HG02938 (cell line): ENCODE measurements at regions not wholly inside any gene's neighbourhood (a gene's known extent, or its start where the extent isn't known, plus 50 kb on each side); places are given as distances from the start of the nearest gene placed in this dataset.

Experiments used
- ATAC-seq: cut with Tn5 transposase; IDR thresholded peaks from one replicate; pipeline ENCODE4 v1.9.1; 2021; ENCODE audit warnings: mild to moderate bottlenecking, moderate library complexity; ENCODE audit not compliant: unreplicated experiment

GRCh38 chr19:30757104-30757836 lies 385.1 kb downstream of the ZNF536 start:
- ATAC-seq = no peak

- no peak for ATAC-seq
Measured at GRCh38 chr19:30755581-30755980, 383.4 kb downstream of the ZNF536 start.

- ATAC-seq = no peak
Measured at GRCh38 chr19:30754162-30754561, 382.0 kb downstream of the ZNF536 start.

- no peak for ATAC-seq
Measured at GRCh38 chr19:30752876-30753275, 380.7 kb downstream of the ZNF536 start.

GRCh38 chr19:30752201-30752600 lies 380.0 kb downstream of the ZNF536 start:
- no peak for ATAC-seq

- ATAC-seq = no peak
Measured at GRCh38 chr19:30745476-30745985, 373.3 kb downstream of the ZNF536 start.

GRCh38 chr19:30744741-30745475 lies 372.7 kb downstream of the ZNF536 start:
- ATAC-seq = no peak

GRCh38 chr19:30743702-30744101 lies 371.5 kb downstream of the ZNF536 start:
- ATAC-seq = no peak

- ATAC-seq = no peak
Measured at GRCh38 chr19:30743011-30743410, 370.8 kb downstream of the ZNF536 start.

GRCh38 chr19:30742406-30742938 lies 370.3 kb downstream of the ZNF536 start:
- ATAC-seq = no peak

GRCh38 chr19:30741566-30741965 lies 369.4 kb downstream of the ZNF536 start:
- ATAC-seq = no peak

- ATAC-seq = no peak
Measured at GRCh38 chr19:30739394-30739793, 367.2 kb downstream of the ZNF536 start.

GRCh38 chr19:30738047-30738446 lies 365.9 kb downstream of the ZNF536 start:
- ATAC-seq = no peak

GRCh38 chr19:30734669-30735068 lies 362.5 kb downstream of the ZNF536 start:
- ATAC-seq = no peak

- ATAC-seq = no peak
Measured at GRCh38 chr19:30733826-30734550, 361.8 kb downstream of the ZNF536 start.

GRCh38 chr19:30731591-30731990 lies 359.4 kb downstream of the ZNF536 start:
- no peak for ATAC-seq

GRCh38 chr19:30729451-30729850 lies 357.3 kb downstream of the ZNF536 start:
- ATAC-seq = no peak

- ATAC-seq = no peak
Measured at GRCh38 chr19:30722761-30723160, 350.6 kb downstream of the ZNF536 start.

- no peak for ATAC-seq
Measured at GRCh38 chr19:30722186-30722585, 350.0 kb downstream of the ZNF536 start.

GRCh38 chr19:30719999-30720345 lies 347.8 kb downstream of the ZNF536 start:
- no peak for ATAC-seq
